NCI-H146 treated with DMSO at 0.1 percent for 48 hours (cell line): ENCODE measurements at regions not wholly inside any gene's neighbourhood (a gene's known extent, or its start where the extent isn't known, plus 50 kb on each side); places are given as distances from the start of the nearest gene placed in this dataset.
"Not testable (repeated sequence)": the region's sequence is repeated elsewhere in the genome, so short reads cannot be mapped to it uniquely, and the experiment has no call there.

ENCODE experiments used
- DNase-seq: peaks from one replicate; lab custom pipeline; 2025; ENCODE audit not compliant: unreplicated experiment; lab: John Stamatoyannopoulos, UW

- DNase-seq: no peak
Measured at GRCh38 chr6:81625216-81625615, 127.3 kb downstream of the TENT5A start.

- DNase-seq: no peak
Measured at GRCh38 chr6:81624453-81624852, 128.0 kb downstream of the TENT5A start.

DNA sequence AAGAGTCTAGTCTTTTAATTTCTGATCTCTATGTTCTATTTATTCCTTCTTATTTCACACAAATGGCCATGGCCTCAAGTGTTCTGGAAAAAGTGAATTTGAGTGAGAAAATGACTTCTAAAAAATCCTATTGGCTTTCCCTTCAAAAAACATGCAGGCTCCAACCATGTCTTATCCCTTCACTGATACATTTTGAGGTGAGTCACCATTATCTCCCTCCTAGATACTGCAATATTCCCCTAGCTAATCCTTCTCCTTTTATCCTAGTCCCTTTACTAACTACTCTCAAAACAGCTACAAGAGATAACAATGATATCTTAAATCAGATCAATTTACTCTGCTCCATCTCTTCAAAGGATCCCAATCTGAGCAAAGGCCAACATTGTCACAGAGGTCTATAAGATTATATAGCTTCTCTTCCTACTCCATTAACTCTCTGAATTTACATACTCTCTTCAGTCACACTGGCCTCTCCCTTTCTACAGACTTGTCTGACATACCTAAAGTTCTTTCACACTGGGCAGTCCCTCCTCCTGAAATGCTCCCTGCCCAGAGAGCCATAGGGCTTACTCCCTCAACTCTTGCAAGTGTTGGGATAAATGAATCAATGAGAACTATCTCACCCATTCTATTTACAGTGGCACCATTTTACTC is 129.2 kb downstream of the TENT5A start:
- no peak for DNase-seq

GRCh38 chr6:81621816-81622395 is 130.6 kb downstream of the TENT5A start:
- no peak for DNase-seq

DNA sequence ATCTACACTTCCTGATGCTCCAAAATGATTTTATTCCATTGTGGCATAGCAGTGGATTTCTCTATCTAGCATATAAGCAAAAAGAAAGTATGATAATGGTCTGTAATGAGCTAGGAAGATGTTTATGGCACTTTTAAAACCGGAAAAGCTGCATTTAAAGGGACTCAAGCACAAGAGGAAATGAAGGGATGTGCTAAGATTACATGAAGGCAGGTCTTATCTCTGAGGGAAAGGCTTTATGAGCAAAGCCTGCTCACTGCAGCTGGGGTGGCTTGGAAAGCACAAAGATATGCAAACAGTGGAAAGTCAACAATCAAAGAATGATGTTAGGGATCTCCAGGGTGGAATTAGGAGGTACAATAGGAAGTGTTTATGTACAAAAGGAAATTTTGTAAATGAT is 138.2 kb downstream of the TENT5A start:
- DNase-seq: peak; percentile 81

GRCh38 chr6:81613606-81614005 is 138.9 kb downstream of the TENT5A start:
- no peak for DNase-seq

DNA sequence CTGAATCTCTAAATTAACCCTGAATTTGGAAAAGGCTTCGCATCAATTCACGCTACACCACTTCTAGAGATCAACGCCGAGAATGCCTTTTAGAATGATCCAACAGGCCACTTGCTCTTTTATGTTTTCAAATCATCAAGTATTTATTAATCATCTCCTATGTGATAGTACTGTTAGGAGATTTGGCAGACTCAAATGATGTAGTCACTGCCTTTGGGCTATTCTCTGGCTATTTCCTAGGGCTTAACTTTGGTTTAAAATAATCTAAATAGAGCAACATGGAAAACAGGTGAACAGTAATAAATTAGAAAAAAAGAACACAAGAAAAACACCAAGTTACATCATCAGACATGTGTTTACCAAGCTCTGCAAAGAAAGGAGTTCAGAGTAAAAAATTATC is 140.3 kb downstream of the TENT5A start:
- DNase-seq: no peak

GRCh38 chr6:81609736-81610135 is 142.7 kb downstream of the TENT5A start:
- DNase-seq: no peak

DNA sequence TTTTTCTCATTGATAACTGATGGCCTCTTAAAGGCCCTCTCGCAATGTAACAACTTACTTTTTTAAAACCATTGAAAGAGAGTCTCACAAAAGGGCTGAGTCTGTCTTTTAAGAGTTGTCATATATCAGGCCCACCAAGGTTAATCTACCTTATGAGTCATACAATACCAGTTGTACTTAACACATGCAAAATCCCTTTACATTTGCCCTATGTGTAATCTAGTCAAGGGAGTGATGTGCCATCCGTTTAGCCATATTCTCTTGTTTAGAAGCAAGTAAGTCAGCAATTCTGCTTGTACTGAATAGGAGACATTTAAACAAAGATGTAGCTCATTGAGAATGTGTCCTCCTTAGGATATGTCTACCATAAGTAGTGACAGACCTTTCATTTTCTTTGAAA is 143.7 kb downstream of the TENT5A start:
- DNase-seq: no peak

- no peak for DNase-seq
Measured at GRCh38 chr6:81606965-81607381, 145.5 kb downstream of the TENT5A start.

DNA sequence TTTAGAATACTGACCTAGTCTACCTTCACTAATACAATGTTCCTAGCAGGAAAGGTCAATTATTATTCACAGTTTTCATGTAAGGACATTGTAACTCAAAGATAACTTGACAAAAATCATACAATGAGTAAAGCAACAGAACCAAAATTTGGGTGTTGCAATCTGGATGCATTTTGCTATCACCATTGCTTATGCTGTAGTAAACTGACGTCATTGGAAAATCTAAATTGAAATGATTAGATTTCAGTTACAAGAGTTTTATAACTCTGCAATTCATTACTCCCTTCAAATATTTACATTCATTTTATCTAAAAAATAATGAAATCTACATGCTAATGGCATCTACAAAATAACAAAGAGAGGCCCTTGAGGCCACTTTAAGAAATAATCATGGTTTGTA is 147.0 kb downstream of the TENT5A start:
- no peak for DNase-seq

DNA sequence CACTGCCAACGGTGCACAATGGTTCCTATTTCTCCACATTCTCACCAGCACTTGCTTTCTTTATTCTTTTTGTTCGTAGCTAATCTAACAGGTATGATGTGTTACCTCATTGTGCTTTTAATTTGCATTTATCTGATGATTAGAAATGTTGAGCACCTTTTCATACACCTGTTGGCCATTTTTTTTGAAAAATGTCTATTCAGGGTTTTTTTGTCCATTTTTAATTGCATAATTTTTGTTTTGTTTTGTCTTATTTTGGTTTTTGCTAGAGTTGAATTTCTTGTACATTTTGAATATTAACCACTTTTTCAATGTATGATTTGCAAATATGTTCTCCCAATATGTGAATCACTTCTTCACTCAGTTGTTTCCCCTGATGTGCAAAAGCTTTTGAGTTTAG is 150.6 kb downstream of the TENT5A start:
- DNase-seq: no peak

DNA sequence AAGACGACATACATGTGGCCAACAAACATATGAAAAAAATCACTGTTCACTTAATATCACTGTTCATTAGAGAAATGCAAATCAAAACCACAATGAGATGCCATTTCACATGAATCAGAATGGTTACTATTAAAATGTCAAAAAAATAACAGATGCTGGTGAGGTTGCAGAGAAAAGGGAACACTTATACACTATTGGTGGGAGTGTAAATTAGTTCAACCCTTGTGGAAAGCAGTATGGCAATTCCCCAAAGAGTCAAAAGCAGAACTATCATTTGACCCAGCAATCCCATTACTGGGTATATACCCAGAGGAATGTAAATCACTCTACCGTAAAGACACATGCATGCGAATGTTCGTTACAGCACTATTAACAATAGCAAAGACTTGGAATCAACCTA is 152.0 kb downstream of the TENT5A start:
- not testable (repeated sequence) for DNase-seq

GRCh38 chr6:81594501-81594900 is 158.0 kb downstream of the TENT5A start:
- no peak for DNase-seq

DNA sequence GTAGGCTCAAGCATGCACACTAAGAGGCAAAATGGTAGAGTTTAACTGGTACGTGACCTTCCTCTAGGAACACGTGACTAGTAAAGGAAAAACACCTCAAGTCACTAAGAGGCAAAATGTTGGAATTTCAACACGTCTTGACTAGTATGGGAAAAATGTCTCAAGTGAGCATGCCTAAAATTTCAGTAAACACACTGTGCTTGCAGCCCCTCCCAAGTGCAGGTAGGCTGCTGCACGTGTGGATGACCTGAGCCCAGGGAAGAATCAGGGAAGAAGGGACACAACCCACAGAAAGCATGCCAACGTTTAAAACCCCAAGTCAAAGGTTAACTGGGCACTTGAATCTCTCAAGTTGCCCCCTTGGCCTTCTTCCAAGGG is 162.2 kb downstream of the TENT5A start:
- DNase-seq: no peak

DNA sequence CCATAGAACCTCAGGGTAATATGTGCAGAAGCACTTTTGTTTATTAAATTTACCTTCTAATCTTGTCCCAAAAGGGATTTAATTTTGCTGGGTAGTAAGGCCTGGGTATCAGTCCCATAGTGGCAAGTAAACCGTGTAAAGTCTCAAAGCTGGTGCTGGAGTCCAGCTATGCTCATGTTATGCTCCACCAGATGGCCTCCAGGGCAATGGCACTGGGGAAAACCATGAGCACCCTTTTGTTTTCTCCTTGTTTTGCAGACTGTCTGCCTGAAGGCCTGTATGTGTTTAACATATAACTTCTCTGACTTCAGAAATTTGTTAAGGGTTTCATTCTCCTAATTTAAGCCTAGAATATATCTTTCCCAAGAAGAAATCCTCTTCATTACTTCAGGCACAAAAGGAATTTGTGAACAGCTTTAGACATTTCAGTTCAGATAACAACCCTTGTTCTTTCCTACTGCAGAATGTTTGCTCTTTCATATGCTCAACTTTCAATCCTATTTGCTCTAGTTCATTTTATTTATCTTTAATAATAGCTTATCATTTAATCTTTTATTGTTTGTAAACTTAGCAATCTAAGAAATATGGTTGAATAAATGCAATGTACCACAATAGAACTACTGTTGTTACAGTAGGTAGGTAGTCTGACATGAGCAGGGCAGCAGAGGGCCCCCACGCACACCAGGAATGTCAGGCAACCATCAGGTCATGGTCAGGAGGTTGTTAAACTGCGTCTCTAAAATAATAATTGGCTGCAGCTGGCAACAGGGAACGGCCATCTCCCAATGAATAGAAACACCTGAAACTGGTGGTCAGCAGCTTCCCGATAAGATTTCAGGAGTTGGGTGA is 162.8 kb downstream of the TENT5A start:
- DNase-seq: peak; percentile 77

DNA sequence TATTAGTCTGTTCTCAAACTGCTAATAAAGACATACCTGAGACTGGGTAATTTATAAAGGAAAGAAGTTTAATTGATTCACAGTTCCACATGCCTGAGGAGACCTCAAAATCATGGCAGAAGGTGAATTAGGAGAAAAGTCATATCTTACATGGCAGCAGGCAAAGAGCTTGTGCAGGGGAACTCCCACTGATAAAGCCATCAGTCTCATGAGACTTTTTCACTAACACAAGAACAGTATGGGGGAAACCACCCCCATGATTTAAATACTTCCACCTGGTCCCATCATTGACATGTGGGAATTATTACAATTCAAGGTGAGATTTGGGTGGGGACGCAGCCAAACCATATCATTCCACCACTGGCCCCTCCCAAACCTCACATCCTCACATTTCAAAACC is 166.8 kb downstream of the TENT5A start:
- not testable (repeated sequence) for DNase-seq

DNA sequence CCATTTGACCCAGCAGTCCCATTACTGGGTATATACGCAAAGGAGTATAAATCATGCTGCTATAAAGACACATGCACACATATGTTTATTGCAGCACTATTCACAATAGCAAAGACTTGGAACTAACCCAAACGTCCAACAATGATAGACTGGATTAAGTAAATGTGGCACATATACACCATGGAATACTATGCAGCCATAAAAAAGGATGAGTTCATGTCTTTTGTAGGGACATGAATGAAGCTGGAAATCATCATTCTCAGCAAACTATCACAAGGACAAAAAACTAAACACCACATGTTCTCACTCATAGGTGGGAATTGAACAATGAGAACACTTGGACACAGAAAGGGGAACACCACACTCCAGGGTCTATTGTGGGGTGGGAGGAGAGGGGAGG is 168.3 kb downstream of the TENT5A start:
- DNase-seq: not testable (repeated sequence)

GRCh38 chr6:81575442-81575841 is 177.0 kb downstream of the TENT5A start:
- DNase-seq: no peak

DNA sequence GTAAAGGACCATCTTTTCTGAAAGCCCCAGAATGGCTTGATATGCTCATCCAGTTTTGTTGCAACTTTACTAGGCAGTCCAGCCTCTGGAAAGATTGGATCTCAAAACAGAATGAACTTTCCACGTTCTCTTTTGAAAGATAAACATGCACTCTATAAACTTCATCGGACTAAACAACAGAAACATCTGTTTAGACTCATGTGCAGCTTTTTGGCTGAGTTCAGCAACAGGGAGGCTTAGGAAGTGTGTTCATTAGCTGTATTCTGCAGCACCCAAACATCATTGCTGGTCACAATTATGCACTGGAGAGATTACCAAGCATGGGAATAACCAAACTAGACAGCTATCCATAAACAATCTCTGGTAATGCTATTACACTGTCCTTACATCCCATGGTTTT is 180.5 kb downstream of the TENT5A start:
- no peak for DNase-seq

GRCh38 chr6:81570681-81571080 is 181.8 kb downstream of the TENT5A start:
- no peak for DNase-seq

DNA sequence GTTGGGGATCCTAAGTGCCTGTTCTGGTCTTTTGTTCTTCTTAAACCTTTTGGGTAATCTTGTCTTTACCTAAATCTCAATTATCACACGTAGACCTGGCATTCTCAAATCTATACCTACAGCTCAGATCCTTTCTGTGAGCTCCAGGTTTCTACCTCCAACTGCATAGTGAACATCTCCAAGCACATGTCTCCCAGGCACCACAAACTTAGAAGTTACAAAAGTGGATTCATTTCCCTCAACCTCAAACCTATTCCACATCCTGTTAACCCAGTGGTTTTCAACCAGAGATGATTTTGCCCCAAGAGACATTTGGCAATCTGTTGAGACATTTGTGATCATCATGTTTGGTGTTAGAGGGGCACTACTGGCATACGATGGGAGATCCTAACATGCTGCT is 183.5 kb downstream of the TENT5A start:
- DNase-seq: no peak
